T-helper 17 cell (primary cell): ENCODE measurements at regions not wholly inside any gene's neighbourhood (a gene's known extent, or its start where the extent isn't known, plus 50 kb on each side); places are given as distances from the start of the nearest gene placed in this dataset.

Source experiments
- ATAC-seq: fragments of 150-1000 bp; cut with Tn5 transposase; 2 replicates; pipeline ENCODE4 v1.10.0; 2021; ENCODE audit warnings: mild to moderate bottlenecking, moderate library complexity
- DNase-seq, 3 donors: peaks; one replicate each; pipeline versions ENCODE4 v3.0.0 to v3.0.0-alpha.2; 2020 to 2021
- H3K9me3 ChIP-seq: one replicate; pipeline ENCODE4 v1.7.0; 2013; ENCODE audit warnings: low read length, mild to moderate bottlenecking; ENCODE audit not compliant: control insufficient read depth, poor library complexity, severe bottlenecking
- H3K27ac Mint-ChIP-seq: one replicate; pipeline ENCODE4 v1.8.0; 2022; ENCODE audit warnings: mild to moderate bottlenecking, moderate library complexity, mixed read lengths
- H3K27me3 Mint-ChIP-seq: one replicate; pipeline ENCODE4 v1.8.0; 2022; ENCODE audit warnings: mixed read lengths
- H3K36me3 Mint-ChIP-seq: one replicate; pipeline ENCODE4 v1.8.0; 2022; ENCODE audit warnings: low read depth, mixed read lengths
- H3K4me1 Mint-ChIP-seq: one replicate; pipeline ENCODE4 v1.8.0; 2022; ENCODE audit warnings: mild to moderate bottlenecking, mixed read lengths
- H3K4me3 Mint-ChIP-seq: one replicate; pipeline ENCODE4 v1.8.0; 2022; ENCODE audit warnings: mild to moderate bottlenecking, moderate library complexity, mixed read lengths

DNA sequence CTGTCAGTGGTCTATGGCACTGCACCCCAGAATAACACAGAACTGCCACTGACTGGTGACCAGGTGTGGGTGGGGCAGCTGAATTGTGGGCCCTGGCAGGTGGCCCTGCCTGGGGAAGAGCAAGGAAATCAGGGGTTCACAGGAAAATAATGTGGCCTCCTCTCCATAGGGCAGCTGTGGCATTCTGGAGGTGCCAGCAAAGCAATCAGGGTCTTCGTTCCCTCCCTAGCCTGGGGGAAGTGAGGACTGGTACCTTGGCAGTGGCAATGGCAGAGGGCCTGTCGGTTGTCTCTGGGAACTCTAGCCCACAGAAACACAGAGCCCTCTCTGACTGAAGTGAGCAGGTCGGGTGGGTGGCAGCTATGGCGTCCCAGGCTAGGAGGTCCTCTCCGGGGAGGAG, 223.0 kb downstream of the GRIA2 start:
- DNase-seq (no peak), ATAC-seq (no peak)
- Mint-ChIP-seq H3K36me3 (no peaks in the 10 kb centered on the region), H3K4me3 (no peak overlapping the region), H3K27me3 (no peaks in the 10 kb centered on the region), H3K4me1 (no peaks in the 10 kb centered on the region), H3K27ac (no peak overlapping the region)
- no peaks in the 10 kb centered on the region for H3K9me3 ChIP-seq

DNA sequence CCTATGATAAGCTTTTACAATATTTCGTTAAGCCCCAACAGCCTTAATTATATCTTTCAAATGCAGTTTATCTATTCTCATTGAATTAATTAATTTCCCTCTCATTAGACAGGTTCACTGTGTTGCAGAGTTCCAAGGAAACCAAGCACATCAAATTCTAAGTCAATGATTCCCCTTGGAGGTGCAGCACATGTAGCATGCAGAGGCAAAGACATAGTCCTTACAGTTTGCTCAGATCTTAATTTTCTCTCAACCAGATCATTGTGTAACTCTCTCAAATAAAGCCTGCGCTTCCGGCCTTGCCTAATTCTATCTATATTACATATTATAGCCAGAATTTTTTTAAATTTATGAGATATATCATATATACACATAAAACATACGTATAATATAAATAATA, 205.4 kb downstream of the GRIA2 start:
- H3K4me1 Mint-ChIP-seq: no peaks in the 10 kb centered on the region
- no peak overlapping the region for H3K27ac Mint-ChIP-seq

GRCh38 chr4:157423526-157424020, 203.0 kb downstream of the GRIA2 start:
- Mint-ChIP-seq H3K4me1 (no peaks in the 10 kb centered on the region), H3K27ac (no peak overlapping the region), H3K36me3 (no peaks in the 10 kb centered on the region), H3K4me3 (no peak overlapping the region), H3K27me3 (no peaks in the 10 kb centered on the region)
- DNase-seq (no peak), ATAC-seq (no peak)
- H3K9me3 ChIP-seq: peaks cover 2% of the 10 kb centered on the region

More for the DNA sequence above, 205.4 kb downstream of the GRIA2 start:
- Mint-ChIP-seq H3K4me3 (no peak overlapping the region), H3K27me3 (no peaks in the 10 kb centered on the region), H3K36me3 (no peaks in the 10 kb centered on the region)
- no peak for DNase-seq
- peaks cover 2% of the 10 kb centered on the region for H3K9me3 ChIP-seq
- ATAC-seq: no peak

GRCh38 chr4:157421365-157421764, 200.8 kb downstream of the GRIA2 start:
- DNase-seq (no peak), ATAC-seq (no peak)
- no peaks in the 10 kb centered on the region for H3K36me3 Mint-ChIP-seq
- no peaks in the 10 kb centered on the region for H3K4me1 Mint-ChIP-seq
- H3K9me3 ChIP-seq: peaks cover 2% of the 10 kb centered on the region
- H3K27me3 Mint-ChIP-seq: no peaks in the 10 kb centered on the region
- H3K4me3 Mint-ChIP-seq: no peak overlapping the region
- H3K27ac Mint-ChIP-seq: no peak overlapping the region
